Ureter (tissue), 1 donor: ENCODE measurements at regions not wholly inside any gene's neighbourhood (a gene's known extent, or its start where the extent isn't known, plus 50 kb on each side); places are given as distances from the start of the nearest gene placed in this dataset.
"Not testable (repeated sequence)": the region's sequence is repeated elsewhere in the genome, so short reads cannot be mapped to it uniquely, and the experiment has no call there.

Experiments used
- DNase-seq: peaks from one replicate; pipeline ENCODE4 v3.0.0-alpha.2; 2020; ENCODE audit warnings: low spot score
- donor health status: DM: yes; HTN: yes; CAD: no.

GRCh38 chr11:57871231-57871630 lies 109.6 kb downstream of the CTNND1 start:
- DNase-seq = no peak

- no peak for DNase-seq
Measured at GRCh38 chr11:57873196-57873911, 111.8 kb downstream of the CTNND1 start.

- DNase-seq = no peak
Measured at GRCh38 chr11:57874981-57875380, 113.4 kb downstream of the CTNND1 start.

GRCh38 chr11:57881647-57882046 lies 120.0 kb downstream of the CTNND1 start:
- no peak for DNase-seq

GRCh38 chr11:57883630-57884029 lies 122.0 kb downstream of the CTNND1 start:
- no peak for DNase-seq

- no peak for DNase-seq
Measured at GRCh38 chr11:57885298-57886050, 123.9 kb downstream of the CTNND1 start.

GRCh38 chr11:57888386-57888785 lies 126.8 kb downstream of the CTNND1 start:
- DNase-seq = no peak

- no peak for DNase-seq
Measured at GRCh38 chr11:57890521-57890920, 128.9 kb downstream of the CTNND1 start.

- not testable (repeated sequence) for DNase-seq
Measured at GRCh38 chr11:57893200-57893599, 130.5 kb upstream of the OR9Q1 start.

- no peak for DNase-seq
Measured at GRCh38 chr11:57896361-57897145, 127.1 kb upstream of the OR9Q1 start.

- DNase-seq = no peak
Measured at GRCh38 chr11:57899378-57899777, 124.3 kb upstream of the OR9Q1 start.

GRCh38 chr11:57900320-57900719 lies 123.4 kb upstream of the OR9Q1 start:
- no peak for DNase-seq

GRCh38 chr11:57901278-57901677 lies 122.4 kb upstream of the OR9Q1 start:
- DNase-seq = no peak

- DNase-seq = no peak
Measured at GRCh38 chr11:57901756-57902155, 121.9 kb upstream of the OR9Q1 start.

- DNase-seq = no peak
Measured at GRCh38 chr11:57903011-57903410, 120.7 kb upstream of the OR9Q1 start.

- peak; percentile 80 for DNase-seq
Measured at GRCh38 chr11:57903441-57904123, 120.1 kb upstream of the OR9Q1 start.

GRCh38 chr11:57904376-57904775 lies 119.3 kb upstream of the OR9Q1 start:
- DNase-seq = no peak

- DNase-seq = no peak
Measured at GRCh38 chr11:57905439-57905838, 118.2 kb upstream of the OR9Q1 start.

GRCh38 chr11:57908399-57908798 lies 115.3 kb upstream of the OR9Q1 start:
- not testable (repeated sequence) for DNase-seq

- DNase-seq = not testable (repeated sequence)
Measured at GRCh38 chr11:57911522-57911921, 112.2 kb upstream of the OR9Q1 start.

- DNase-seq = no peak
Measured at GRCh38 chr11:57913715-57914704, 109.7 kb upstream of the OR9Q1 start.
